Ecto neural progenitor cell (in vitro differentiated cells): ENCODE measurements at regions not wholly inside any gene's neighbourhood (a gene's known extent, or its start where the extent isn't known, plus 50 kb on each side); places are given as distances from the start of the nearest gene placed in this dataset.

Experiments used
- DNase-seq: peaks from one replicate; pipeline ENCODE4 v3.0.0-alpha.2; 2018; ENCODE audit warnings: low spot score

GRCh38 chr9:85151741-85152140 is 482.2 kb downstream of the NTRK2 start:
- no peak for DNase-seq

GRCh38 chr9:85151162-85151561 is 481.6 kb downstream of the NTRK2 start:
- no peak for DNase-seq

- no peak for DNase-seq
Measured at GRCh38 chr9:85147046-85147640, 477.6 kb downstream of the NTRK2 start.

- DNase-seq, result no peak
Measured at GRCh38 chr9:85142968-85143367, 473.4 kb downstream of the NTRK2 start.

- DNase-seq, result no peak
Measured at GRCh38 chr9:85142496-85142911, 473.0 kb downstream of the NTRK2 start.

- DNase-seq, result no peak
Measured at GRCh38 chr9:85137696-85138095, 468.2 kb downstream of the NTRK2 start.

GRCh38 chr9:85136987-85137386 is 467.5 kb downstream of the NTRK2 start:
- no peak for DNase-seq

- no peak for DNase-seq
Measured at GRCh38 chr9:85136507-85136906, 467.0 kb downstream of the NTRK2 start.

- DNase-seq, result no peak
Measured at GRCh38 chr9:85130764-85131163, 461.2 kb downstream of the NTRK2 start.

- no peak for DNase-seq
Measured at GRCh38 chr9:85130260-85130659, 460.7 kb downstream of the NTRK2 start.

- DNase-seq, result no peak
Measured at GRCh38 chr9:85129514-85129913, 460.0 kb downstream of the NTRK2 start.

GRCh38 chr9:85118990-85119755 is 449.6 kb downstream of the NTRK2 start:
- no peak for DNase-seq

GRCh38 chr9:85117831-85118230 is 448.3 kb downstream of the NTRK2 start:
- DNase-seq, result no peak

- no peak for DNase-seq
Measured at GRCh38 chr9:85115473-85115872, 445.9 kb downstream of the NTRK2 start.

- DNase-seq, result no peak
Measured at GRCh38 chr9:85114799-85115198, 445.3 kb downstream of the NTRK2 start.

GRCh38 chr9:85112933-85113418 is 443.4 kb downstream of the NTRK2 start:
- no peak for DNase-seq

GRCh38 chr9:85112391-85112790 is 442.9 kb downstream of the NTRK2 start:
- no peak for DNase-seq

GRCh38 chr9:85108746-85109145 is 439.2 kb downstream of the NTRK2 start:
- DNase-seq, result no peak

GRCh38 chr9:85108229-85108628 is 438.7 kb downstream of the NTRK2 start:
- no peak for DNase-seq

- DNase-seq, result no peak
Measured at GRCh38 chr9:85089188-85089969, 419.9 kb downstream of the NTRK2 start.

GRCh38 chr9:85081963-85082362 is 412.4 kb downstream of the NTRK2 start:
- DNase-seq, result no peak

GRCh38 chr9:85079349-85079748 is 409.8 kb downstream of the NTRK2 start:
- no peak for DNase-seq

- DNase-seq, result no peak
Measured at GRCh38 chr9:85077944-85078343, 408.4 kb downstream of the NTRK2 start.
